Mesenchymal stem cell (in vitro differentiated cells and primary cell): ENCODE measurements at regions not wholly inside any gene's neighbourhood (a gene's known extent, or its start where the extent isn't known, plus 50 kb on each side); places are given as distances from the start of the nearest gene placed in this dataset.

Source experiments
- DNase-seq: peaks from one replicate; pipeline ENCODE4 v3.0.0-alpha.2; 2013
- H2AFZ ChIP-seq: one replicate; pipeline ENCODE4 v1.6.1; 2013; ENCODE audit warnings: low read depth, mild to moderate bottlenecking, control low read depth, inconsistent platforms, low read length, moderate library complexity
- H2AK5ac ChIP-seq: 2 replicates; pipeline ENCODE4 v1.6.1; 2013; ENCODE audit warnings: low read length, moderate library complexity, mild to moderate bottlenecking, inconsistent platforms; ENCODE audit not compliant: severe bottlenecking
- H2BK120ac ChIP-seq: one replicate; pipeline ENCODE4 v1.6.1; 2013; ENCODE audit warnings: low read depth, mild to moderate bottlenecking, inconsistent platforms, low read length, moderate library complexity
- H2BK12ac ChIP-seq, 2 experiments: one replicate each; pipeline ENCODE4 v1.6.1; 2013; ENCODE audit warnings: inconsistent platforms in 2 of 2, low read length in 2 of 2, mild to moderate bottlenecking in 2 of 2, moderate library complexity in 2 of 2, control low read depth in 1 of 2
- H2BK15ac ChIP-seq: one replicate; pipeline ENCODE4 v1.6.1; 2013; ENCODE audit warnings: mild to moderate bottlenecking, low read depth, inconsistent platforms; ENCODE audit not compliant: poor library complexity, severe bottlenecking
- H2BK5ac ChIP-seq: 2 replicates; pipeline ENCODE4 v1.6.1; 2013; ENCODE audit warnings: low read depth, mild to moderate bottlenecking, low read length, control low read depth, inconsistent platforms; ENCODE audit not compliant: poor library complexity, severe bottlenecking
- H3K14ac ChIP-seq, 2 experiments: one replicate each; pipeline ENCODE4 v1.6.1; 2013; ENCODE audit warnings: inconsistent platforms in 2 of 2, low read length in 2 of 2, control low read depth in 1 of 2, mild to moderate bottlenecking in 1 of 2, moderate library complexity in 1 of 2
- H3K18ac ChIP-seq, 2 experiments: one replicate each; pipeline ENCODE4 v1.6.1; 2013; ENCODE audit warnings: inconsistent platforms in 2 of 2, low read length in 2 of 2, control low read depth in 1 of 2, low read depth in 1 of 2, mild to moderate bottlenecking in 1 of 2
- H3K23ac ChIP-seq, 2 experiments: one replicate each; pipeline ENCODE4 v1.6.1; 2013; ENCODE audit warnings: inconsistent platforms in 2 of 2, low read length in 2 of 2, mild to moderate bottlenecking in 2 of 2, moderate library complexity in 2 of 2, control low read depth in 1 of 2
- H3K27ac ChIP-seq: 2 replicates; pipeline ENCODE4 v1.5.1; 2013; ENCODE audit warnings: mild to moderate bottlenecking, moderate library complexity, low read length, control low read depth, inconsistent platforms; ENCODE audit not compliant: poor library complexity, severe bottlenecking
- H3K27me3 ChIP-seq, 2 experiments: 2 replicates each; pipeline versions ENCODE4 v1.6.1 to v1.7.0; 2013; ENCODE audit warnings: low read length in 2 of 2, mild to moderate bottlenecking in 2 of 2, moderate library complexity in 2 of 2, control low read depth in 1 of 2, inconsistent platforms in 1 of 2; ENCODE audit not compliant: control insufficient read depth in 1 of 2, insufficient read depth in 1 of 2
- H3K36me3 ChIP-seq, 2 experiments: 2 replicates each; pipeline versions ENCODE4 v1.6.1 to v1.7.0; 2013; ENCODE audit warnings: low read length in 2 of 2, control low read depth in 1 of 2, inconsistent platforms in 1 of 2, low read depth in 1 of 2, mild to moderate bottlenecking in 1 of 2; ENCODE audit not compliant: insufficient read depth in 2 of 2, control insufficient read depth in 1 of 2
- H3K4ac ChIP-seq, 2 experiments: one replicate each; pipeline ENCODE4 v1.6.1; 2013; ENCODE audit warnings: inconsistent platforms in 2 of 2, low read length in 2 of 2, mild to moderate bottlenecking in 2 of 2, moderate library complexity in 2 of 2, control low read depth in 1 of 2, low read depth in 1 of 2
- H3K4me1 ChIP-seq: 2 replicates; pipeline ENCODE4 v1.6.1; 2013; ENCODE audit warnings: low read depth, low read length, control low read depth; ENCODE audit not compliant: control insufficient read depth, insufficient read depth
- H3K4me2 ChIP-seq: 2 replicates; pipeline ENCODE4 v1.6.1; 2013; ENCODE audit warnings: low read length, mild to moderate bottlenecking, inconsistent platforms; ENCODE audit not compliant: poor library complexity, severe bottlenecking
- H3K4me3 ChIP-seq, 2 experiments: 2 replicates each; pipeline versions ENCODE4 v1.5.1 to v1.7.0; 2013; ENCODE audit warnings: low read length in 2 of 2, mild to moderate bottlenecking in 2 of 2, control low read depth in 1 of 2, low read depth in 1 of 2; ENCODE audit not compliant: insufficient read depth in 1 of 2
- H3K79me1 ChIP-seq: replicated peaks from 2 replicates; pipeline ENCODE4 v1.6.1; 2013; ENCODE audit warnings: mild to moderate bottlenecking, control low read depth, low read length, inconsistent platforms; ENCODE audit not compliant: poor library complexity, severe bottlenecking
- H3K9ac ChIP-seq: 2 replicates; pipeline ENCODE4 v1.7.0; 2013; ENCODE audit warnings: mild to moderate bottlenecking, low read length, moderate library complexity
- H3K9me3 ChIP-seq: 2 replicates; pipeline ENCODE4 v1.7.0; 2013; ENCODE audit warnings: mild to moderate bottlenecking, low read length; ENCODE audit not compliant: control insufficient read depth
- H4K8ac ChIP-seq: one replicate; pipeline ENCODE4 v1.6.1; 2013; ENCODE audit warnings: inconsistent platforms, mild to moderate bottlenecking, low read length, moderate library complexity
- H4K91ac ChIP-seq: one replicate; pipeline ENCODE4 v1.6.1; 2013; ENCODE audit warnings: mild to moderate bottlenecking, low read length, inconsistent platforms
- WGBS: methylation state at CpG from one replicate; pipeline ENCODE4 v1.1.7; 2013; ENCODE audit warnings: mixed read lengths; 5-methylcytosine and 5-hydroxymethylcytosine counted together

DNA sequence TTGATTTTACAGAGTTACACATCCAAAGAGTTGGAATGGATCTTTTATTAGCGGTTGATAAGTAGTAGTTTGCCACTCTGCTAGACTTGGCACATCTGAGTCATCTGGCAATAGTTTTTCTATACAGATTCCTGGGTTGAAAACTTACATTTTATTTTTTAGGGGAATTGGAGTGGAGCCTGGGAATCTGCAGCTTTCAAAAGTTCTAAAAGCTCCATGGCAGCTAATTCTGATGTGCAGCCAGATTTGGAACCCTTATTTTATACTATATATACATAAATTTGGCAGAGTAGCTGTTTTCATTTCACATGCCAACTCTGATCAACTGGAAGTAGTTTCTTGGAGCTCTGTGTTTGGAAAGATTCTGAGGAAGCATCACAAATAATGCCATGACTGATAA is 715.5 kb downstream of the TLR4 start:
- H2AFZ ChIP-seq = no peak overlapping the region
- no peak overlapping the region for H2BK5ac ChIP-seq
- no peak for DNase-seq
- no peak overlapping the region for H3K9ac ChIP-seq
- H3K4ac ChIP-seq = no peak overlapping the region
- H3K4me1 ChIP-seq = no peaks in the 10 kb centered on the region
- WGBS = 100% methylated on average over 1 of the region's 1 CpG
- no peak overlapping the region for H2AK5ac ChIP-seq
- no peak overlapping the region for H3K23ac ChIP-seq
- no peak overlapping the region for H2BK120ac ChIP-seq
- H4K91ac ChIP-seq = no peak overlapping the region
- H2BK12ac ChIP-seq = no peak overlapping the region
- no peaks in the 10 kb centered on the region for H3K9me3 ChIP-seq
- no peak overlapping the region for H2BK15ac ChIP-seq
- H3K4me2 ChIP-seq = no peak overlapping the region
- no peaks in the 10 kb centered on the region for H3K27me3 ChIP-seq
- no peak overlapping the region for H3K18ac ChIP-seq
- no peaks in the 10 kb centered on the region for H3K36me3 ChIP-seq
- H3K79me1 ChIP-seq = no peaks in the 10 kb centered on the region
- no peak overlapping the region for H4K8ac ChIP-seq
- H3K4me3 ChIP-seq = no peak overlapping the region
- H3K27ac ChIP-seq = no peak overlapping the region
- H3K14ac ChIP-seq = no peak overlapping the region

DNA sequence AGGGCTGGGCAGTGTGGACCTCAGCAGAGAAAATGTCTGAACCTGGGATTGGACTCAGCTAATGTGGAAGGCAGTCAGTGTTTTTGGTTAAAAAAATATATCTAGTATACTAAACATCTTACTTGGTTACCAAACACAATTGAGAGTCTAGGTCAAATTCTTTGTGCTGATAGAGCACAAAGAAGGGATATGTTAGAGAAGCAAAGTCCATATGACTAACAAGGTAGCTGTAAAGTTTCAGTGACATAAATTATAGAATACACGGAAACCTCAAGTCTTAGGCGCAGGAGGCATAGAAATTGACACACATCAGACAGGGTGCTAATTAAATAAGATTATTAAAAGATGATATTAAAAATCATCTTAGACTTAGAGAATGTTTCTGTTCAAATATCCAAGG is 718.3 kb downstream of the TLR4 start:
- DNase-seq = no peak
- Histone ChIP-seq H3K27me3 (no peaks in the 10 kb centered on the region), H2BK15ac (no peak overlapping the region), H3K18ac (no peak overlapping the region), H2BK120ac (no peak overlapping the region), H2BK12ac (no peak overlapping the region), H3K79me1 (no peaks in the 10 kb centered on the region), H3K36me3 (no peaks in the 10 kb centered on the region), H2BK5ac (no peak overlapping the region), H4K91ac (no peak overlapping the region), H3K4me1 (no peaks in the 10 kb centered on the region), H3K4me2 (no peak overlapping the region), H2AFZ (no peak overlapping the region), H3K14ac (no peak overlapping the region), H3K4ac (no peak overlapping the region), H4K8ac (no peak overlapping the region), H3K27ac (no peak overlapping the region), H3K9ac (no peak overlapping the region), H3K23ac (no peak overlapping the region), H3K9me3 (no peaks in the 10 kb centered on the region), H3K4me3 (no peak overlapping the region), H2AK5ac (no peak overlapping the region)
- WGBS = no CpG with 5 or more reads among the region's 2 CpGs

DNA sequence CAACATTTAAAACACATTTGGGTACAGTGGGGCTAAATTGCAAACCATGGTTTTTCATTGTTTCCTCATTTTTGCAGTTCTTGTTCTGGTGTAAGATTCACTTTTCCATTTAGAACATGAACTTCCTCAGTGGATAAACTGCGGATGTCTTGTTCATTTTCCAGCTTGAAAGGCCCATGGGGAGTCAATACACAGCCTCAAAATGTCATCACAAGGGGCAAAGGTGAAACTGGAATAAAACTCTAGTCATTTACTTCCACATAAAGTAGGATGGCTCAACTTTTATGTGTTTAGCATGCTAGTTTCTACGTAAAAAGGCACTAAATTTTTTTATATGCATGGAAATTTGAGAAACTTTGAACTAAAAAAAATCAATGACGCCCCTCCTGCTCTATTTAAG is 718.8 kb downstream of the TLR4 start:
- Histone ChIP-seq H4K91ac (no peak overlapping the region), H3K4ac (no peak overlapping the region), H3K23ac (no peak overlapping the region), H3K9ac (no peak overlapping the region), H2BK120ac (no peak overlapping the region), H3K36me3 (no peaks in the 10 kb centered on the region), H3K9me3 (no peaks in the 10 kb centered on the region), H2AK5ac (no peak overlapping the region), H3K14ac (no peak overlapping the region), H3K18ac (no peak overlapping the region), H3K27me3 (no peaks in the 10 kb centered on the region), H3K79me1 (no peaks in the 10 kb centered on the region), H3K4me2 (no peak overlapping the region), H2BK12ac (no peak overlapping the region), H2BK5ac (no peak overlapping the region), H3K27ac (no peak overlapping the region), H2BK15ac (no peak overlapping the region), H4K8ac (no peak overlapping the region), H3K4me3 (no peak overlapping the region), H3K4me1 (no peaks in the 10 kb centered on the region), H2AFZ (no peak overlapping the region)
- DNase-seq = no peak
- 67% methylated on average over 1 of the region's 3 CpGs for WGBS

DNA sequence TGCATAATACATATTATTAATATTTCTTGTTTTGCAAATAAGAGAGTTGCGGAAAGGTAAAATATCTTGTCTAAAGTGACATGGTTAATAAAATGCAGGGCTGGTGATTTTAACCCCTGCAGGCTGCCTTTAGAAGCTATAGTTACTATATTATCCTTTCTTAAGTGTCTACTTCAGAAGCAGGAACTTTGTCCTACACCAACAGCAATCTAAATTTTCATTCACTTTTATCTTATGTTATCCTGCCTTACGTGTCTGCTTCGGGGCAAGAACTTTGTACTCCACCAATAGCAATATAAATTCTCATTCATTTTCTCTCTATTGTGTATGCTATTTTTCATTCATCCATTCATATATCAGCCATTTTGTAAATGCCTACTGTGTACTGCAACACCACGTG is 719.5 kb downstream of the TLR4 start:
- H3K27ac ChIP-seq = no peak overlapping the region
- no peak overlapping the region for H2BK15ac ChIP-seq
- no peak overlapping the region for H3K14ac ChIP-seq
- H4K91ac ChIP-seq = no peak overlapping the region
- DNase-seq = no peak
- H3K18ac ChIP-seq = no peak overlapping the region
- no peak overlapping the region for H3K4me3 ChIP-seq
- no peak overlapping the region for H3K4ac ChIP-seq
- no peak overlapping the region for H2BK12ac ChIP-seq
- no peaks in the 10 kb centered on the region for H3K36me3 ChIP-seq
- H2BK5ac ChIP-seq = no peak overlapping the region
- 90% methylated on average over 2 of the region's 4 CpGs for WGBS
- H2AK5ac ChIP-seq = no peak overlapping the region
- no peaks in the 10 kb centered on the region for H3K9me3 ChIP-seq
- no peaks in the 10 kb centered on the region for H3K4me1 ChIP-seq
- no peak overlapping the region for H3K23ac ChIP-seq
- H3K4me2 ChIP-seq = no peak overlapping the region
- H2BK120ac ChIP-seq = no peak overlapping the region
- H3K9ac ChIP-seq = no peak overlapping the region
- H3K79me1 ChIP-seq = no peaks in the 10 kb centered on the region
- no peak overlapping the region for H4K8ac ChIP-seq
- H3K27me3 ChIP-seq = no peaks in the 10 kb centered on the region
- H2AFZ ChIP-seq = no peak overlapping the region
